ENCODE measurements at regions not wholly inside any gene's neighbourhood (a gene's known extent, or its start where the extent isn't known, plus 50 kb on each side); places are given as distances from the start of the nearest gene placed in this dataset.

- Histone ChIP-seq H3K9ac (ENCODE audit: low read length) (no peak overlapping the region), H3K4me3 (ENCODE audit: low read depth, low read length) (no peak overlapping the region), H4K91ac (ENCODE audit: low read depth, low read length) (no peak overlapping the region), H3K18ac (ENCODE audit: low read length) (no peak overlapping the region), H3K4me1 (ENCODE audit: control insufficient read depth in 1 of 2, insufficient read depth in 2 of 2, low read length in 2 of 2) (no peaks in the 10 kb centered on the region), H3K14ac (ENCODE audit: low read length) (no peak overlapping the region), H2AFZ (ENCODE audit: insufficient read depth, low read length, poor library complexity) (no peak overlapping the region), H3K27ac (ENCODE audit: low read depth, low read length) (no peak overlapping the region), H4K8ac (ENCODE audit: low read depth, low read length) (no peak overlapping the region), H3K4ac (ENCODE audit: low read depth, low read length) (no peak overlapping the region), H2AK5ac (ENCODE audit: low read length) (no peak overlapping the region), H3K23ac (ENCODE audit: low read length) (no peak overlapping the region), H2BK5ac (ENCODE audit: low read depth, low read length, poor library complexity) (no peak overlapping the region), H2BK120ac (ENCODE audit: insufficient read depth, low read length, poor library complexity) (no peak overlapping the region), H3K9me3 (ENCODE audit: insufficient read depth, low read depth, low read length) (no peaks in the 10 kb centered on the region), H3K79me1 (ENCODE audit: low read length) (no peaks in the 10 kb centered on the region), H3K4me2 (ENCODE audit: low read length) (no peak overlapping the region), H4K12ac (ENCODE audit: low read depth, low read length) (no peak overlapping the region), H3K36me3 (ENCODE audit: control insufficient read depth in 1 of 2, insufficient read depth in 2 of 2, low read length in 2 of 2) (no peaks in the 10 kb centered on the region), H3K79me2 (ENCODE audit: control insufficient read depth, insufficient read depth, low read length, poor library complexity) (no peaks in the 10 kb centered on the region), H3K27me3 (ENCODE audit: insufficient read depth, low read length) (no peaks in the 10 kb centered on the region), H2BK12ac (ENCODE audit: low read length) (no peak overlapping the region)
- no CpG with 5 or more reads among the region's 10 CpGs for WGBS (ENCODE audit: extremely low coverage, insufficient coverage, insufficient read length)
- DNase-seq = no peak
These were observed 266.5 kb upstream of the PSMD7 start for GRCh38 chr16:74030000-74030706.

- no peak overlapping the region for H2AFZ ChIP-seq (ENCODE audit: insufficient read depth, low read length, poor library complexity)
- H4K8ac ChIP-seq (ENCODE audit: low read depth, low read length) = no peak overlapping the region
- no peak overlapping the region for H2BK5ac ChIP-seq (ENCODE audit: low read depth, low read length, poor library complexity)
- H4K91ac ChIP-seq (ENCODE audit: low read depth, low read length) = no peak overlapping the region
- no peak overlapping the region for H3K27ac ChIP-seq (ENCODE audit: low read depth, low read length)
- no peak overlapping the region for H3K4me2 ChIP-seq (ENCODE audit: low read length)
- H3K36me3 ChIP-seq (ENCODE audit: control insufficient read depth in 1 of 2, insufficient read depth in 2 of 2, low read length in 2 of 2) = no peaks in the 10 kb centered on the region
- H3K4me3 ChIP-seq (ENCODE audit: low read depth, low read length) = no peak overlapping the region
- no peak for DNase-seq
- H4K12ac ChIP-seq (ENCODE audit: low read depth, low read length) = no peak overlapping the region
- H3K9ac ChIP-seq (ENCODE audit: low read length) = no peak overlapping the region
- H3K27me3 ChIP-seq (ENCODE audit: insufficient read depth, low read length) = no peaks in the 10 kb centered on the region
- H3K4ac ChIP-seq (ENCODE audit: low read depth, low read length) = no peak overlapping the region
- H3K18ac ChIP-seq (ENCODE audit: low read length) = no peak overlapping the region
- H3K23ac ChIP-seq (ENCODE audit: low read length) = peak overlapping the region; percentile 58
- H3K9me3 ChIP-seq (ENCODE audit: insufficient read depth, low read depth, low read length) = no peaks in the 10 kb centered on the region
- no peaks in the 10 kb centered on the region for H3K4me1 ChIP-seq (ENCODE audit: control insufficient read depth in 1 of 2, insufficient read depth in 2 of 2, low read length in 2 of 2)
- H3K14ac ChIP-seq (ENCODE audit: low read length) = no peak overlapping the region
- no peaks in the 10 kb centered on the region for H3K79me2 ChIP-seq (ENCODE audit: control insufficient read depth, insufficient read depth, low read length, poor library complexity)
- H3K79me1 ChIP-seq (ENCODE audit: low read length) = no peaks in the 10 kb centered on the region
- H2AK5ac ChIP-seq (ENCODE audit: low read length) = no peak overlapping the region
- no CpG with 5 or more reads among the region's 9 CpGs for WGBS (ENCODE audit: extremely low coverage, insufficient coverage, insufficient read length)
- no peak overlapping the region for H2BK12ac ChIP-seq (ENCODE audit: low read length)
- no peak overlapping the region for H2BK120ac ChIP-seq (ENCODE audit: insufficient read depth, low read length, poor library complexity)
These were observed 267.4 kb upstream of the PSMD7 start for GRCh38 chr16:74029115-74029792.

- Histone ChIP-seq H3K14ac (ENCODE audit: low read length) (no peak overlapping the region), H3K9ac (ENCODE audit: low read length) (no peak overlapping the region), H3K79me2 (ENCODE audit: control insufficient read depth, insufficient read depth, low read length, poor library complexity) (no peaks in the 10 kb centered on the region), H3K36me3 (ENCODE audit: control insufficient read depth in 1 of 2, insufficient read depth in 2 of 2, low read length in 2 of 2) (no peaks in the 10 kb centered on the region), H4K12ac (ENCODE audit: low read depth, low read length) (no peak overlapping the region), H2AK5ac (ENCODE audit: low read length) (no peak overlapping the region), H3K4me3 (ENCODE audit: low read depth, low read length) (peak overlapping the region; percentile 32), H3K27me3 (ENCODE audit: insufficient read depth, low read length) (no peaks in the 10 kb centered on the region), H2AFZ (ENCODE audit: insufficient read depth, low read length, poor library complexity) (no peak overlapping the region), H4K91ac (ENCODE audit: low read depth, low read length) (no peak overlapping the region), H2BK120ac (ENCODE audit: insufficient read depth, low read length, poor library complexity) (no peak overlapping the region), H3K18ac (ENCODE audit: low read length) (no peak overlapping the region), H3K23ac (ENCODE audit: low read length) (no peak overlapping the region), H4K8ac (ENCODE audit: low read depth, low read length) (no peak overlapping the region), H3K27ac (ENCODE audit: low read depth, low read length) (no peak overlapping the region), H3K9me3 (ENCODE audit: insufficient read depth, low read depth, low read length) (no peaks in the 10 kb centered on the region), H2BK12ac (ENCODE audit: low read length) (no peak overlapping the region), H3K4me2 (ENCODE audit: low read length) (no peak overlapping the region), H3K79me1 (ENCODE audit: low read length) (no peaks in the 10 kb centered on the region), H3K4me1 (ENCODE audit: control insufficient read depth in 1 of 2, insufficient read depth in 2 of 2, low read length in 2 of 2) (no peaks in the 10 kb centered on the region), H3K4ac (ENCODE audit: low read depth, low read length) (no peak overlapping the region), H2BK5ac (ENCODE audit: low read depth, low read length, poor library complexity) (no peak overlapping the region)
- DNase-seq = no peak
- WGBS (ENCODE audit: extremely low coverage, insufficient coverage, insufficient read length) = 90% methylated on average over 2 of the region's 6 CpGs
These were observed 270.0 kb upstream of the PSMD7 start for GRCh38 chr16:74026373-74027281.

- no peak overlapping the region for H3K23ac ChIP-seq (ENCODE audit: low read length)
- no peak overlapping the region for H2BK5ac ChIP-seq (ENCODE audit: low read depth, low read length, poor library complexity)
- no peak overlapping the region for H3K9ac ChIP-seq (ENCODE audit: low read length)
- H3K4me1 ChIP-seq (ENCODE audit: control insufficient read depth in 1 of 2, insufficient read depth in 2 of 2, low read length in 2 of 2) = no peaks in the 10 kb centered on the region
- no CpG with 5 or more reads among the region's 2 CpGs for WGBS (ENCODE audit: extremely low coverage, insufficient coverage, insufficient read length)
- H3K79me2 ChIP-seq (ENCODE audit: control insufficient read depth, insufficient read depth, low read length, poor library complexity) = no peaks in the 10 kb centered on the region
- H4K8ac ChIP-seq (ENCODE audit: low read depth, low read length) = no peak overlapping the region
- no peak overlapping the region for H3K14ac ChIP-seq (ENCODE audit: low read length)
- H2BK12ac ChIP-seq (ENCODE audit: low read length) = no peak overlapping the region
- no peak overlapping the region for H3K4me2 ChIP-seq (ENCODE audit: low read length)
- H3K27ac ChIP-seq (ENCODE audit: low read depth, low read length) = no peak overlapping the region
- DNase-seq = no peak
- no peak overlapping the region for H4K91ac ChIP-seq (ENCODE audit: low read depth, low read length)
- H2BK120ac ChIP-seq (ENCODE audit: insufficient read depth, low read length, poor library complexity) = no peak overlapping the region
- H3K18ac ChIP-seq (ENCODE audit: low read length) = no peak overlapping the region
- no peak overlapping the region for H2AFZ ChIP-seq (ENCODE audit: insufficient read depth, low read length, poor library complexity)
- H3K4ac ChIP-seq (ENCODE audit: low read depth, low read length) = no peak overlapping the region
- no peaks in the 10 kb centered on the region for H3K27me3 ChIP-seq (ENCODE audit: insufficient read depth, low read length)
- no peak overlapping the region for H4K12ac ChIP-seq (ENCODE audit: low read depth, low read length)
- no peak overlapping the region for H3K4me3 ChIP-seq (ENCODE audit: low read depth, low read length)
- H2AK5ac ChIP-seq (ENCODE audit: low read length) = no peak overlapping the region
- H3K9me3 ChIP-seq (ENCODE audit: insufficient read depth, low read depth, low read length) = no peaks in the 10 kb centered on the region
- no peaks in the 10 kb centered on the region for H3K36me3 ChIP-seq (ENCODE audit: control insufficient read depth in 1 of 2, insufficient read depth in 2 of 2, low read length in 2 of 2)
- H3K79me1 ChIP-seq (ENCODE audit: low read length) = no peaks in the 10 kb centered on the region
These were observed 271.7 kb upstream of the PSMD7 start for GRCh38 chr16:74024953-74025352.
